HCT116 (cell line): ENCODE measurements at regions not wholly inside any gene's neighbourhood (a gene's known extent, or its start where the extent isn't known, plus 50 kb on each side); places are given as distances from the start of the nearest gene placed in this dataset.

Experiments
- ATAC-seq: fragments of 200-7000 bp; cut with Tn5 transposase; 2 replicates; pipeline ENCODE4 v1.9.1; 2020; ENCODE audit warnings: mild to moderate bottlenecking, moderate library complexity
- BruUV-seq: library from RNA; stranded (reverse); fragments of 400-500 nt; replicated peaks from 2 replicates; lab custom pipeline; 2021; lab: Mats Ljungman, UMichigan
- CTCF ChIA-PET: fragments of 300-600 bp; sonication (Branson Sonifier 250); formaldehyde crosslinking; loops from one replicate; lab custom pipeline; 2021; ENCODE audit warnings: antibody characterized with exemption; lab: Charles Lee
- POLR2A ChIA-PET: fragments of 300-600, 350-600 bp; sonication (Branson Sonifier 250); formaldehyde crosslinking; loops from one replicate; lab custom pipeline; 2021; ENCODE audit warnings: antibody characterized with exemption; lab: Charles Lee
- RAD21 ChIA-PET, 2 experiments: fragments of 300-600 bp; sonication (Branson Sonifier 250); formaldehyde crosslinking; loops; one replicate each; lab custom pipeline; 2023; ENCODE audit warnings: low total read pairs in 2 of 2; ENCODE audit not compliant: uncharacterized antibody in 2 of 2, unreplicated experiment in 2 of 2, low non-redundant PET in 1 of 2; lab: Charles Lee
- DNase-seq: peaks from one replicate; pipeline ENCODE4 v3.0.0-alpha.2; 2010; ENCODE audit warnings: low read depth, low spot score
- H2AFZ ChIP-seq: fragments of 200-600 bp; shearing (Covaris generic), sonication (generic); 2 replicates; pipeline ENCODE4 v1.6.1; 2017; ENCODE audit warnings: low read depth, mixed run types, mixed read lengths, antibody characterized with exemption, low read length; ENCODE audit not compliant: poor library complexity, severe bottlenecking
- H3K27ac ChIP-seq: 2 replicates; pipeline ENCODE4 v1.5.1; 2012; ENCODE audit warnings: low read depth, low read length
- H3K27me3 ChIP-seq: fragments of 200-600 bp; sonication (generic); 2 replicates; pipeline ENCODE4 v1.6.1; 2016; ENCODE audit warnings: mixed run types, low read length, mixed read lengths; ENCODE audit not compliant: insufficient read depth
- H3K36me3 ChIP-seq, 2 experiments: fragments of 200-500 bp in 1 of 2; fragments of 200-600 bp in 1 of 2; sonication (Bioruptor generic) in 1 of 2; sonication (generic) in 1 of 2; 2 replicates each; pipeline versions ENCODE4 v1.5.1 to v1.6.1; 2014 to 2016; ENCODE audit warnings: low read length in 2 of 2, inconsistent platforms in 1 of 2, mixed read lengths in 1 of 2, mixed run types in 1 of 2; ENCODE audit not compliant: insufficient read depth in 2 of 2, control insufficient read depth in 1 of 2
- H3K4me1 ChIP-seq, 2 experiments: fragments of 200-600 bp in 1 of 2; sonication (generic) in 1 of 2; 2 replicates each; pipeline versions ENCODE4 v1.5.1 to v1.6.1; 2012 to 2017; ENCODE audit warnings: low read length in 2 of 2, inconsistent platforms in 1 of 2, mild to moderate bottlenecking in 1 of 2, mixed read lengths in 1 of 2, mixed run types in 1 of 2, moderate library complexity in 1 of 2; ENCODE audit not compliant: insufficient read depth in 2 of 2, control insufficient read depth in 1 of 2
- H3K4me2 ChIP-seq: fragments of 200-600 bp; sonication (generic); 2 replicates; pipeline ENCODE4 v1.6.1; 2017; ENCODE audit warnings: mixed run types, low read length, mixed read lengths
- H3K4me3 ChIP-seq, 2 experiments: fragments of 200-600 bp in 1 of 2; sonication (generic) in 1 of 2; replicated peaks in 1 of 2; 2 replicates each; pipeline ENCODE4 v1.5.1; 2011 to 2016; ENCODE audit warnings: low read length in 2 of 2, control low read depth in 1 of 2, low read depth in 1 of 2, mild to moderate bottlenecking in 1 of 2, mixed read lengths in 1 of 2, mixed run types in 1 of 2
- H3K79me2 ChIP-seq: fragments of 200-600 bp; sonication (generic); 2 replicates; pipeline ENCODE4 v1.6.1; 2017; ENCODE audit warnings: mild to moderate bottlenecking, mixed run types, low read length, moderate library complexity, mixed read lengths; ENCODE audit not compliant: insufficient read depth
- H3K9ac ChIP-seq: fragments of 200-600 bp; sonication (generic); 2 replicates; pipeline ENCODE4 v1.6.1; 2016; ENCODE audit warnings: low read length, mixed read lengths
- H3K9me2 ChIP-seq: fragments of 200-600 bp; sonication (generic), shearing (Covaris generic); 2 replicates; pipeline ENCODE4 v1.6.1; 2017; ENCODE audit warnings: mixed run types, mild to moderate bottlenecking, moderate library complexity; ENCODE audit not compliant: insufficient read depth
- H3K9me3 ChIP-seq, 2 experiments: fragments of 200-500 bp in 1 of 2; fragments of 200-600 bp in 1 of 2; sonication (Bioruptor generic) in 1 of 2; sonication (generic) in 1 of 2; 2 replicates each; pipeline ENCODE4 v1.6.1; 2014 to 2017; ENCODE audit warnings: low read length in 2 of 2, mixed read lengths in 2 of 2, inconsistent platforms in 1 of 2, low read depth in 1 of 2, mild to moderate bottlenecking in 1 of 2, mixed run types in 1 of 2, moderate library complexity in 1 of 2; ENCODE audit not compliant: control insufficient read depth in 1 of 2, insufficient read depth in 1 of 2
- H4K20me1 ChIP-seq: fragments of 200-600 bp; sonication (generic), shearing (Covaris generic); 2 replicates; pipeline ENCODE4 v1.6.1; 2017; ENCODE audit warnings: mixed run types, mild to moderate bottlenecking, moderate library complexity; ENCODE audit not compliant: insufficient read depth
- CBX3 ChIP-seq: IDR thresholded peaks from 2 replicates; pipeline ENCODE4 v1.6.1; 2012; ENCODE audit warnings: low read depth
- EGR1 ChIP-seq: IDR thresholded peaks from 2 replicates; pipeline ENCODE4 v1.6.1; 2012; ENCODE audit warnings: low read depth
- EZH2 ChIP-seq: fragments of 200-600 bp; sonication (generic); IDR thresholded peaks from 2 replicates; pipeline ENCODE4 v1.6.1; 2017; ENCODE audit warnings: antibody characterized with exemption, mixed run types
- EZH2phosphoT487 ChIP-seq: fragments of 200-600 bp; IDR thresholded peaks from 2 replicates; pipeline ENCODE4 v1.6.1; 2018; ENCODE audit warnings: antibody characterized with exemption, borderline replicate concordance
- FOSL1 ChIP-seq: IDR thresholded peaks from 2 replicates; pipeline ENCODE4 v1.6.1; 2012; ENCODE audit warnings: low read depth
- POLR2A ChIP-seq: IDR thresholded peaks from 2 replicates; pipeline ENCODE4 v1.7.0; 2011; ENCODE audit warnings: borderline replicate concordance; ENCODE audit not compliant: insufficient read depth, insufficient read length; ENCODE audit errors: extremely low read depth
- POLR2AphosphoS5 ChIP-seq: IDR thresholded peaks from 2 replicates; pipeline ENCODE4 v1.6.1; 2011; ENCODE audit warnings: mild to moderate bottlenecking, low read depth, low read length, moderate library complexity
- RAD21 ChIP-seq: IDR thresholded peaks from 2 replicates; pipeline ENCODE4 v1.6.1; 2012; ENCODE audit warnings: low read depth, mild to moderate bottlenecking
- SP1 ChIP-seq: IDR thresholded peaks from 2 replicates; pipeline ENCODE4 v1.6.1; 2012; ENCODE audit warnings: low read depth
- TCF7L2 ChIP-seq: IDR thresholded peaks from 2 replicates; pipeline ENCODE4 v1.7.0; 2011; ENCODE audit warnings: borderline replicate concordance, inconsistent platforms; ENCODE audit not compliant: insufficient read depth, insufficient read length; ENCODE audit errors: extremely low read depth
- YY1 ChIP-seq: IDR thresholded peaks from 2 replicates; pipeline ENCODE4 v1.6.1; 2011; ENCODE audit warnings: low read length, low read depth, moderate library complexity, mild to moderate bottlenecking; ENCODE audit not compliant: insufficient replicate concordance; ENCODE audit errors: extremely low read depth
- ZFX ChIP-seq: fragments of 450-650 bp; IDR thresholded peaks from 2 replicates; pipeline ENCODE4 v1.6.1; 2017
- ZNF274 ChIP-seq: fragments of 200-500 bp; sonication (Bioruptor generic); IDR thresholded peaks from 2 replicates; pipeline ENCODE4 v1.6.1; 2014; ENCODE audit warnings: mild to moderate bottlenecking, low read depth, low read length, inconsistent platforms
- intact Hi-C: fragments of 100-400 bp; cut with micrococcal nuclease; formaldehyde crosslinking; loops from 2 replicates; pipeline ENCODE4 v1.10.0; 2022
- TF ChIP-seq, protein P1 (sequence below): IDR thresholded peaks from 2 replicates; pipeline ENCODE4 v1.6.1; 2011; ENCODE audit warnings: mild to moderate bottlenecking, low read length, moderate library complexity; ENCODE audit not compliant: insufficient replicate concordance; ENCODE audit errors: extremely low read depth
- TF ChIP-seq, protein P2 (sequence below): IDR thresholded peaks from 2 replicates; pipeline ENCODE4 v1.6.1; 2012
- TF ChIP-seq, protein P3 (sequence below), 3 experiments: fragments of 200-600 bp in 1 of 3; sonication (generic) in 1 of 3; IDR thresholded peaks in 2 of 3; conservative IDR thresholded peaks in 1 of 3; 2 replicates each; pipeline ENCODE4 v1.5.1; 2012 to 2017; ENCODE audit warnings: low read depth in 2 of 3, low read length in 2 of 3, antibody characterized with exemption in 1 of 3, borderline replicate concordance in 1 of 3, control low read depth in 1 of 3, mild to moderate bottlenecking in 1 of 3, mixed read lengths in 1 of 3, mixed run types in 1 of 3, moderate library complexity in 1 of 3; ENCODE audit not compliant: insufficient read depth in 1 of 3

DNA sequence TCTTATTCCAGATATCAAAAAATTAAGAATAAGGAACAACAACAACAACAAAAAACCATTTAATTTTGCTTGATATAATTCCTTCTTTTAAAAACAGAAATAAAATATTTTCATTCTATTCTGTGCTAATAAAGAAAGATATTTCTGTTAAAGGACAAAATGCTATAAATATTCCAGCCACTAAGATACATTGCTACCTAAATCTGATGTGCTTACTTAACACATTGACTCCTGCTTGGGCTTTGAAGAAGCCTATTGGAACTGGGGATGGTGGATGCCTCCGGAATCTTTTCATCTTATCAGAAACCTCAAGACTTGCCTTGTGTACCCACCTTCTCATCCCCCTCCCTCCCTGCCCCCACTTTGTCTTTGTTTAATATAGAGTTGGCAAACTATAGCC is 320.2 kb downstream of the MEX3B start:
- no peaks in the 10 kb centered on the region for H3K9me2 ChIP-seq
- H3K27me3 ChIP-seq: no peaks in the 10 kb centered on the region
- intact Hi-C loops: no loop called here
- H3K27ac ChIP-seq: no peak overlapping the region
- no peak for DNase-seq
- H3K4me1 ChIP-seq: no peaks in the 10 kb centered on the region
- H4K20me1 ChIP-seq: no peaks in the 10 kb centered on the region
- H2AFZ ChIP-seq: no peak overlapping the region
- CTCF ChIA-PET: no interaction called here
- no peak overlapping the region for H3K4me2 ChIP-seq
- no peaks in the 10 kb centered on the region for H3K79me2 ChIP-seq
- H3K36me3 ChIP-seq: no peaks in the 10 kb centered on the region
- TF ChIP-seq EZH2phosphoT487 (no peak), POLR2A (no peak), ZNF274 (no peak), RAD21 (no peak), CBX3 (no peak), SP1 (no peak), FOSL1 (no peak), YY1 (no peak), EZH2 (no peak), TCF7L2 (no peak), EGR1 (no peak), ZFX (no peak), POLR2AphosphoS5 (no peak)
- TF ChIP-seq, protein P1, sequence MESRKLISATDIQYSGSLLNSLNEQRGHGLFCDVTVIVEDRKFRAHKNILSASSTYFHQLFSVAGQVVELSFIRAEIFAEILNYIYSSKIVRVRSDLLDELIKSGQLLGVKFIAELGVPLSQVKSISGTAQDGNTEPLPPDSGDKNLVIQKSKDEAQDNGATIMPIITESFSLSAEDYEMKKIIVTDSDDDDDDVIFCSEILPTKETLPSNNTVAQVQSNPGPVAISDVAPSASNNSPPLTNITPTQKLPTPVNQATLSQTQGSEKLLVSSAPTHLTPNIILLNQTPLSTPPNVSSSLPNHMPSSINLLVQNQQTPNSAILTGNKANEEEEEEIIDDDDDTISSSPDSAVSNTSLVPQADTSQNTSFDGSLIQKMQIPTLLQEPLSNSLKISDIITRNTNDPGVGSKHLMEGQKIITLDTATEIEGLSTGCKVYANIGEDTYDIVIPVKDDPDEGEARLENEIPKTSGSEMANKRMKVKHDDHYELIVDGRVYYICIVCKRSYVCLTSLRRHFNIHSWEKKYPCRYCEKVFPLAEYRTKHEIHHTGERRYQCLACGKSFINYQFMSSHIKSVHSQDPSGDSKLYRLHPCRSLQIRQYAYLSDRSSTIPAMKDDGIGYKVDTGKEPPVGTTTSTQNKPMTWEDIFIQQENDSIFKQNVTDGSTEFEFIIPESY: no peak
- TF ChIP-seq, protein P2, sequence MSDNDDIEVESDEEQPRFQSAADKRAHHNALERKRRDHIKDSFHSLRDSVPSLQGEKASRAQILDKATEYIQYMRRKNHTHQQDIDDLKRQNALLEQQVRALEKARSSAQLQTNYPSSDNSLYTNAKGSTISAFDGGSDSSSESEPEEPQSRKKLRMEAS: no peak
- TF ChIP-seq, protein P3, sequence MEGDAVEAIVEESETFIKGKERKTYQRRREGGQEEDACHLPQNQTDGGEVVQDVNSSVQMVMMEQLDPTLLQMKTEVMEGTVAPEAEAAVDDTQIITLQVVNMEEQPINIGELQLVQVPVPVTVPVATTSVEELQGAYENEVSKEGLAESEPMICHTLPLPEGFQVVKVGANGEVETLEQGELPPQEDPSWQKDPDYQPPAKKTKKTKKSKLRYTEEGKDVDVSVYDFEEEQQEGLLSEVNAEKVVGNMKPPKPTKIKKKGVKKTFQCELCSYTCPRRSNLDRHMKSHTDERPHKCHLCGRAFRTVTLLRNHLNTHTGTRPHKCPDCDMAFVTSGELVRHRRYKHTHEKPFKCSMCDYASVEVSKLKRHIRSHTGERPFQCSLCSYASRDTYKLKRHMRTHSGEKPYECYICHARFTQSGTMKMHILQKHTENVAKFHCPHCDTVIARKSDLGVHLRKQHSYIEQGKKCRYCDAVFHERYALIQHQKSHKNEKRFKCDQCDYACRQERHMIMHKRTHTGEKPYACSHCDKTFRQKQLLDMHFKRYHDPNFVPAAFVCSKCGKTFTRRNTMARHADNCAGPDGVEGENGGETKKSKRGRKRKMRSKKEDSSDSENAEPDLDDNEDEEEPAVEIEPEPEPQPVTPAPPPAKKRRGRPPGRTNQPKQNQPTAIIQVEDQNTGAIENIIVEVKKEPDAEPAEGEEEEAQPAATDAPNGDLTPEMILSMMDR (IDR thresholded peaks at IDR 0.05 in 2 of 3, conservative IDR thresholded peaks at IDR 0.05 in 1 of 3; ENCODE audit: borderline replicate concordance in 1 of 3, insufficient read depth in 1 of 3, low read depth in 2 of 3, low read length in 2 of 3): no peak
- TF ChIP-seq, all 23 proteins: peak for 0
- Histone ChIP-seq H3K4me3 (no peak overlapping the region), H3K9ac (no peak overlapping the region), H3K9me3 (no peaks in the 10 kb centered on the region)
- no TSS peak for BruUV-seq
- ATAC-seq: no peak
- ChIA-PET POLR2A (no interaction called here), RAD21 (no interaction called here)
